GM21381 (cell line): ENCODE measurements at regions not wholly inside any gene's neighbourhood (a gene's known extent, or its start where the extent isn't known, plus 50 kb on each side); places are given as distances from the start of the nearest gene placed in this dataset.

Experiments
- ATAC-seq: cut with Tn5 transposase; IDR thresholded peaks from one replicate; pipeline ENCODE4 v1.9.1; 2021; ENCODE audit warnings: mild to moderate bottlenecking, moderate library complexity; ENCODE audit not compliant: unreplicated experiment

- ATAC-seq: no peak
Measured at GRCh38 chr17:36861531-36861930, 75.7 kb upstream of the LHX1 start.

- ATAC-seq: no peak
Measured at GRCh38 chr17:36862116-36862920, 75.0 kb upstream of the LHX1 start.

- ATAC-seq: no peak
Measured at GRCh38 chr17:36863131-36863530, 74.1 kb upstream of the LHX1 start.

- ATAC-seq: no peak
Measured at GRCh38 chr17:36863676-36864612, 73.3 kb upstream of the LHX1 start.

- no peak for ATAC-seq
Measured at GRCh38 chr17:36864827-36865430, 72.3 kb upstream of the LHX1 start.

GRCh38 chr17:36867716-36868341 lies 69.4 kb upstream of the LHX1 start:
- ATAC-seq: no peak

GRCh38 chr17:36868777-36869176 lies 68.5 kb upstream of the LHX1 start:
- no peak for ATAC-seq

GRCh38 chr17:36869441-36869840 lies 67.8 kb upstream of the LHX1 start:
- ATAC-seq: no peak

- ATAC-seq: no peak
Measured at GRCh38 chr17:36869856-36870719, 67.2 kb upstream of the LHX1 start.

GRCh38 chr17:36870720-36870999 lies 66.6 kb upstream of the LHX1 start:
- no peak for ATAC-seq

GRCh38 chr17:36875698-36876293 lies 61.5 kb upstream of the LHX1 start:
- ATAC-seq: no peak

- no peak for ATAC-seq
Measured at GRCh38 chr17:36876966-36877365, 60.3 kb upstream of the LHX1 start.

- no peak for ATAC-seq
Measured at GRCh38 chr17:36877771-36878170, 59.5 kb upstream of the LHX1 start.

- no peak for ATAC-seq
Measured at GRCh38 chr17:36878216-36878615, 59.1 kb upstream of the LHX1 start.

GRCh38 chr17:36879027-36879426 lies 58.2 kb upstream of the LHX1 start:
- ATAC-seq: no peak

- ATAC-seq: no peak
Measured at GRCh38 chr17:36879624-36880131, 57.6 kb upstream of the LHX1 start.

GRCh38 chr17:36880268-36880905 lies 56.9 kb upstream of the LHX1 start:
- no peak for ATAC-seq

GRCh38 chr17:36881323-36881722 lies 56.0 kb upstream of the LHX1 start:
- ATAC-seq: no peak

GRCh38 chr17:36884495-36885152 lies 52.7 kb upstream of the LHX1 start:
- ATAC-seq: no peak
